NCI-H510A (cell line): ENCODE measurements at regions not wholly inside any gene's neighbourhood (a gene's known extent, or its start where the extent isn't known, plus 50 kb on each side); places are given as distances from the start of the nearest gene placed in this dataset.
A peak's percentile ranks its signal among the peaks of the same experiment; 100 is the strongest.

Experiments
- DNase-seq: peaks from one replicate; lab custom pipeline; 2025; lab: John Stamatoyannopoulos, UW

- no peak for DNase-seq
Measured at GRCh38 chr9:13550519-13550918, 271.0 kb upstream of the MPDZ start.

- no peak for DNase-seq
Measured at GRCh38 chr9:13548535-13548934, 269.0 kb upstream of the MPDZ start.

GRCh38 chr9:13535141-13535540, 255.6 kb upstream of the MPDZ start:
- no peak for DNase-seq

- no peak for DNase-seq
Measured at GRCh38 chr9:13534006-13534405, 254.5 kb upstream of the MPDZ start.

- DNase-seq = no peak
Measured at GRCh38 chr9:13532407-13532806, 252.9 kb upstream of the MPDZ start.

- DNase-seq = no peak
Measured at GRCh38 chr9:13529321-13530104, 250.0 kb upstream of the MPDZ start.

- DNase-seq = no peak
Measured at GRCh38 chr9:13524245-13524644, 244.8 kb upstream of the MPDZ start.

- no peak for DNase-seq
Measured at GRCh38 chr9:13520069-13520468, 240.6 kb upstream of the MPDZ start.

- DNase-seq = peak; percentile 27
Measured at GRCh38 chr9:13513716-13514444, 234.4 kb upstream of the MPDZ start.

- no peak for DNase-seq
Measured at GRCh38 chr9:13513286-13513685, 233.8 kb upstream of the MPDZ start.

- no peak for DNase-seq
Measured at GRCh38 chr9:13508681-13509080, 229.2 kb upstream of the MPDZ start.

- DNase-seq = no peak
Measured at GRCh38 chr9:13508086-13508485, 228.6 kb upstream of the MPDZ start.

GRCh38 chr9:13505797-13506196, 226.3 kb upstream of the MPDZ start:
- DNase-seq = no peak

GRCh38 chr9:13503599-13503998, 224.1 kb upstream of the MPDZ start:
- no peak for DNase-seq

- no peak for DNase-seq
Measured at GRCh38 chr9:13502484-13502883, 223.0 kb upstream of the MPDZ start.

- DNase-seq = no peak
Measured at GRCh38 chr9:13501018-13501417, 221.5 kb upstream of the MPDZ start.

GRCh38 chr9:13500034-13500433, 220.5 kb upstream of the MPDZ start:
- no peak for DNase-seq

GRCh38 chr9:13493697-13494096, 214.2 kb upstream of the MPDZ start:
- no peak for DNase-seq

- DNase-seq = no peak
Measured at GRCh38 chr9:13491493-13492424, 212.3 kb upstream of the MPDZ start.

GRCh38 chr9:13491138-13491492, 211.6 kb upstream of the MPDZ start:
- no peak for DNase-seq

- DNase-seq = no peak
Measured at GRCh38 chr9:13487936-13488335, 208.4 kb upstream of the MPDZ start.

- DNase-seq = no peak
Measured at GRCh38 chr9:13487498-13487897, 208.0 kb upstream of the MPDZ start.

- no peak for DNase-seq
Measured at GRCh38 chr9:13487071-13487470, 207.6 kb upstream of the MPDZ start.
